HG03432 (cell line): ENCODE measurements at regions not wholly inside any gene's neighbourhood (a gene's known extent, or its start where the extent isn't known, plus 50 kb on each side); places are given as distances from the start of the nearest gene placed in this dataset.

Source experiments
- ATAC-seq: cut with Tn5 transposase; IDR thresholded peaks from one replicate; pipeline ENCODE4 v1.9.1; 2021; ENCODE audit warnings: mild to moderate bottlenecking, moderate library complexity; ENCODE audit not compliant: unreplicated experiment

DNA sequence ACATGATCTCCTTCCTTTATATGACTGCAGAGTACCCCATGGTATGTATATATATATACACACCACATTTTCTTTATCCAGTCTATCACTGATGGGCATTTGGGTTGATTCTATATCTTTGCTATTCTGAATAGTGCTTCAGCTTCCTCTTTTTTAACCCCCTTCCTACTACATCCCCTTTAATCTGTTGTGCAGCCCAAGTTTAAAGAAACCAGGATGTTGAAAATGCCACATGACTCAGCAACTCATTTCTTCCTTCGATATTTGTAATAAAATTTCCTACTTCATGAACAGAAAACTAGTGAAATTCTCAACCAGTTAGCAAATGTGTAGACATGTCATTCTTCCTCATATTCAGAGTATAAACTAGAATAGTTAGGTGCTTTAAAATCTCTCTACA is 1245.7 kb upstream of the SORCS1 start:
- ATAC-seq = no peak

GRCh38 chr10:108409306-108409705 is 1244.8 kb upstream of the SORCS1 start:
- no peak for ATAC-seq

- ATAC-seq = no peak
Observed at GRCh38 chr10:108404155-108404554, 1239.6 kb upstream of the SORCS1 start.

GRCh38 chr10:108399465-108399864 is 1235.0 kb upstream of the SORCS1 start:
- ATAC-seq = no peak

- no peak for ATAC-seq
Observed at GRCh38 chr10:108393089-108393488, 1228.6 kb upstream of the SORCS1 start.

- no peak for ATAC-seq
Observed at GRCh38 chr10:108392286-108392685, 1227.8 kb upstream of the SORCS1 start.

DNA sequence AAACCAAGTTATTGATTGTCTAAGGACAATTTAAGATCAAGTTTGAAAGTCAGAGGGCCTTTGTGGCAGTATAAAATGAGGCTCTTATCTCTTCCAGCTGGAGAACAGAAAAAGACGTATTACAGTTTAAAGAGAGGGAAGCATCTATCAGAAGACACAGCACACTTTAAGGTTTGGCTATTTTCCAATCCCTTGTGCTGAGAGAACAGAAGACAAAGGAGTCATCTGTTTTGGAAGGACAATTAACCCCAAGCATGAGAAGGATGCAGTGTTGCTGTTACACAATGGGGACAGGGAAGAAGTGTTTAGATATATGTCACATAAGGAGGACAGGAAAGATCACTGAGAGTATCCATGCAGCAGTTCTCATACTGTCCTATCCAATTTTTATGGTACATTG is 1224.2 kb upstream of the SORCS1 start:
- no peak for ATAC-seq

GRCh38 chr10:108385963-108386362 is 1221.5 kb upstream of the SORCS1 start:
- no peak for ATAC-seq

- ATAC-seq = no peak
Observed at GRCh38 chr10:108384378-108384777, 1219.9 kb upstream of the SORCS1 start.

DNA sequence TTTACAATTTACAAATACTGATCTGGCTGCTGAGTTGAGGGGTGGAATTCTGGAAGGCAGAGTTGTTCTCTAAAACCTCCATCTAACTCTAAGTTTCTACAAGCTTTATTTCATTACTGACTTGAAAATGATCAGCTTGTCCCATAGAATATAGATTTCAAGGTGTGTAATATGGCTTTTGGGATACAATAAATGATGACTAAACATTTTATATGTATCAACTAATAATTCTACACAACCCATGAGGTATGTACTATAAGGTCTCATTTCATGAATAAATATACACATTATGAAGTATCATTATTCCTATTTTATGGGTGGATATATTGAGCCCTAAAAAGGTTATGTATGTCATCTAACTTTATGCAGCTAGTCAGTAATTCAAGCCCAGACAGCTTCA is 1214.3 kb upstream of the SORCS1 start:
- no peak for ATAC-seq

- no peak for ATAC-seq
Observed at GRCh38 chr10:108375691-108376090, 1211.2 kb upstream of the SORCS1 start.

GRCh38 chr10:108374991-108375390 is 1210.5 kb upstream of the SORCS1 start:
- ATAC-seq = no peak

- no peak for ATAC-seq
Observed at GRCh38 chr10:108365541-108365940, 1201.0 kb upstream of the SORCS1 start.

- ATAC-seq = no peak
Observed at GRCh38 chr10:108363576-108363975, 1199.1 kb upstream of the SORCS1 start.

DNA sequence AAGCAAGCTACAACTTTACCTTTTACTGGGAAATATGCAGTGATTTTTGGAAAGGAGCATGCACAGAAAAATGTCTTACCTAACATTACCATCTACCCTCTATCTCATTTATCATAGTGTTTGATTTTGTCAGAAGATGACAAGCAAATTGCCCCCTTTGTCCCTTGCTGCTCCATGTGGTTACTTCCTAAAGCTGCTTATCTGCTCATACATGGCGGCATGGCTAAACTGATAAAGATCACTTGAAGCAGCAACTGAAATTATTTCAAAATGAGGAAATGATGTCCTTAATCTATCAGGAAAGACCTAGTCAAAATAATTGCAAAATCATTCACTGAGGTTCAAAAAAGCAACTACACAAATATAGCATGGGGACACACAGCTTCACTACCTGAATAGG is 1198.5 kb upstream of the SORCS1 start:
- ATAC-seq = no peak

DNA sequence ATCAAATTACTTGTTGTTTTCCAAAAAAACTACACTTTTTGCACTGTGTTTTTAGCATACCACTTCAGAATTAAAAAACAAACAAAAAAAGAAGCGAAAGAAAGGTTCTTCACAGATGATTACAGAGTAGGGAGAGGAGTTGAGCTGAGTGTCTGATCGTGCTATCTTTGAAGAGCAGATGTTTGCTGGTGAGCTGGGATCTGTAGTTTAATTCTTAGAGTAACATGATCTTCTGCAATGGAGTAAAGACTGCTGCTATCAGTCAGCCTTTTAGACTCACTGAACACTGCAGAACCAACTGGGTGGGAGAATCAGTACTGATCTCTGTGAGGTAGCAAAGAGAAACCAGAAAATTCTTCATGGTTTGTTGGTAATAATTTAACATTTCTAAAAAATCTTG is 1197.8 kb upstream of the SORCS1 start:
- ATAC-seq = no peak

- no peak for ATAC-seq
Observed at GRCh38 chr10:108360187-108360586, 1195.7 kb upstream of the SORCS1 start.

DNA sequence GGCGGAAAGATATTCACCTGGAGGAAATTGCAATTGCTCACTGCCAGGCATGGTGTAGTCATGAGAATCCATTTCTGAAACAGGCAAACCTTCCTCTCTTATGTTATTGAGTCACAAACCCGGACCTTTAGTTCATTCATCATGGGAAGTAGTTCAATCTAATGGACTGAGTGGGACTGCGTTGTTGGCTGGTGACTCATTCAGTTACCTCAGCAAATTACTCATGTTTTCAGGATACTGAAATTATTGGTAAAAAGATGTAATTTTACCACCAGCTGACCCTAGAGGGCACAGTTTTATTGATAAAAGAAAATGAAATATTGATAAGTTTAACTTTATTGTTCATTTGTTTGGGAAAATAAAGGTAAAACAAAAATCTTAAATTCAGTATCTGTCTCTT is 1194.4 kb upstream of the SORCS1 start:
- peak; percentile 87 for ATAC-seq

GRCh38 chr10:108352771-108353170 is 1188.3 kb upstream of the SORCS1 start:
- ATAC-seq = no peak

DNA sequence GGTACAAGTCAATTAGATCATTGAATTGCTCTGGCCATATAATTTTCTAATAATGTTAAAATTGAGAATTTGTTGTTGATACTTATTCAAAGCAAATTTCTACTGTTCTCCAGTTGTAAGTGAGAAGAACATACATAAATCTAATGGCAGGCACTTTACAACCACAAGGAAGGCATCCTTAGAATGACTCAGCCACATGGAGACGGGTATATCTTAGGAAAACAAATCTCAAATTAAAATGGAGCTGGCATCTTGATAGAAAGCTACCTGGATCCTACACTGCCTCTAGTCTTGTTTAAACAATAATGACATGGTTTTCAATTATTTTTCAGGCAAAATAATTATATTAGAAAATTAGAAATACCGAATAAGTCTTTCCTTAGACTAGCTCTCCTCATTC is 1183.7 kb upstream of the SORCS1 start:
- no peak for ATAC-seq

GRCh38 chr10:108346066-108346465 is 1181.6 kb upstream of the SORCS1 start:
- ATAC-seq = no peak

DNA sequence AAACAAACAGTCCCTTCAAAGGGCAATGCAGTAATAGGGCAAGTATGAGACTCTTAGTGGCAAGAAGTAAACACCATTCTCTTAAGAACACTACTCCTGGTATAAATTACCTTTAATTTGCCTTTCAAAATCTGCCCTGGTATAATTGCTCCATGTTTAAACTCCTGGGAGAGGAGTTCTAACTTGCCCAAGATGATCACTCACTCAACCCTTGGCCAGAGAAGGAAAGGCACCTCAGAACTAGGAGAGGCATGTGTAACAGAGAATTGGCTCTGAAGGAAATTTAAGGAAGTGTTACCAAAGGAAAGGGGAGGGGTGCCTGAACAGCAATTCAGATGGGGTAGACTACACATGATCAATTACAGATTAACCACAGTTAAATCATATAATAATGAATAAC is 1173.6 kb upstream of the SORCS1 start:
- ATAC-seq = no peak

DNA sequence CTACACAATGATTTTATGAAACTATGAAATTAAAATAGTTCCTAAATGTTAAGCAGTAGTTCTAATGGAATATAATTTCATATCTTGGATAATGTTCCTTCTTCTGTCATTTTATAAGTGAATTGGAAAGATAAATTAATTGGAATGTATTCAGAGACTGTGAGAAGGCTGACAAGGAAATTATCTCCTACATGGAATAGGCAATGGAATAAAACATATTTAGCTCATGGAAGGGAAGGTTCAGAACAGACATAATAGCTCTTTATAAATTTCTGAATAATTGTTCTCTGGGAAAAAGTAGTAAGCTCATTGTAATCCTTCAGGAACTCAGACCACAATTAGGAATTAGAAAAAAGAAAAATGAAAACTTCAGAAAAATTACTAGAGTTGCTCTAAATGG is 1172.3 kb upstream of the SORCS1 start:
- ATAC-seq = no peak

GRCh38 chr10:108327706-108328105 is 1163.2 kb upstream of the SORCS1 start:
- no peak for ATAC-seq
